Activated CD8-positive, alpha-beta memory T cell treated with anti-CD3 and anti-CD28 coated beads, Interleukin-2, amount 50 U/mL, for 24 hours (primary cell): ENCODE measurements at regions not wholly inside any gene's neighbourhood (a gene's known extent, or its start where the extent isn't known, plus 50 kb on each side); places are given as distances from the start of the nearest gene placed in this dataset.

Experiments used
- DNase-seq: peaks from one replicate; pipeline ENCODE4 v3.0.0-alpha.2; 2020; ENCODE audit errors: extremely low read depth

DNA sequence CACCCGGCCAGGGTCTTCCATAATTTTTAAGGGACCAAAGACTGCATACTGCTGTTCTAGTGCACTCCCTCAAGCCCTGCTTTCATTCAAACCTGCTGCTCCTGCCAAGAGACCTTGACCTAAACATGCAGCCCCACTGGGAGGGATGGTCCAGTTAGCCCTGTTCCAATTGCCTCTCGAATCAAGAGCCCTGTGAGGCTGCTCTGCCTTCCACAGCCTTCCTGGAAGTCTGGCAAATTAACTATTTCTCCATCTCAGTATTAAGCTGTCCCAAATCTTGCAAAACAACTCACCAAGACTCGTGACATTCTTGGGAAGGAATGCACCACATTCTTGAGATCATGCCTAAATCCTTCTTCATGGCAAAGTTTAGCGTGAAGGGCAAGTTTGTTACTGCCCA is 231.3 kb downstream of the C1orf94 start:
- DNase-seq: no peak

DNA sequence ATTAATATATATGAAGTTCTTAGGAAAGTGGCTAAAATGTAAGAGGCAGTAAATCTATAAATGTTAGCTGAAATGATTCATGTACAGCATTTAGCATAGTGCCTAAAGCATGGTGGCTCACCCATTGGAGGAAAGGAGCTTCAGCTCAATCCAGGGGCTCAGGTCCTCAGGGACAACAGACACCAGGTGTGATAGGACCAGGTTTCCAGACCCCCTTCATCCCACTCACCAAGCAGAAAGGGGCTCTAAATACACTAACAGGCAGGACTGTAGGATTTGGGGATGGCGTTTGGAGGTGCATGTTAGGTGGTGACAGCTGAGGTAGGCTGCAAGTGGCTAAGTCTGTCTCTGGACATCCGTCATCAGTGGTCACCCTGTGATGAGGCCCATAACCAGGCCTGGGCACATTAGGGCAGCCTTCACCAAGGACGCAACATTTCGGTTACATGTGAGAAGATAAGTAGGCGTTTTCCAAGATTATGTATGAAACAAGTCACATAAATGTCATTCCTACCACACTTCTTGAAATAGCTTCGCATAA is 233.1 kb downstream of the C1orf94 start:
- no peak for DNase-seq

DNA sequence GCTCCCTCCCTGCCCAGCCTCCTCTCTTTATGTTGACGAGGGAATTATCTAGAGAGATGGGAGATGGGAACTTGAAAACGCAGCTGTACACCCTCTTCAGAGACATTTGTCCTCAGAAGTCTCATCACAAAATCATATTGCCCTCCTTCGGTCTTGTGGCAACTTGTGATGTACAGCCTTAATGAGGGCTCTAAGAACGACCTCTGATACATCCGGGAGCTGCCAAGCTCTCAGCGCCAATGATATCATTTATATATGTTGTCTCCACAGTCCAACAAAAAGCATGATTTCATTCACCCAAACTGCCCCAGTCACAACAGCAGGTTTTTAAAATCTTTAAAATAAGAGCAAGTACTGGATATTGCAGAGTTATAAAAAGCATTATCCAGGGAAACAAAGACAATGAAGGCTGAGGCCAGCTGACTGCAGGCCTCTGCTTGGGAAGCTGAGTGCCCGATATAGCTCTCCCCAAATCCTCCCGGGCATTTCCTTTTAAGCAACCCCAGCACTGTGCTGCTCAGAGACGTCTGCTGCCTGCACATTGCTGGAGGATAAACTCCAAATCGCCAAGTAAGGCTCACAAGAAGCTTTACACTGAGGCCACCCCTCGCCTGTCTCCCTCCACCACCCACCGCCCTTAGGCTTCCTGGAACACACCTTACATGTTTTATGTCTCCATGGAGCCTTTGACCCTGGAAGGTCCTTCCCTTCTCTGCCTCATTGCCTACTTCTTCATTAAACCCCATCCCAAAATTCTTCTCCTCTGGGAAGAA is 236.1 kb downstream of the C1orf94 start:
- no peak for DNase-seq

DNA sequence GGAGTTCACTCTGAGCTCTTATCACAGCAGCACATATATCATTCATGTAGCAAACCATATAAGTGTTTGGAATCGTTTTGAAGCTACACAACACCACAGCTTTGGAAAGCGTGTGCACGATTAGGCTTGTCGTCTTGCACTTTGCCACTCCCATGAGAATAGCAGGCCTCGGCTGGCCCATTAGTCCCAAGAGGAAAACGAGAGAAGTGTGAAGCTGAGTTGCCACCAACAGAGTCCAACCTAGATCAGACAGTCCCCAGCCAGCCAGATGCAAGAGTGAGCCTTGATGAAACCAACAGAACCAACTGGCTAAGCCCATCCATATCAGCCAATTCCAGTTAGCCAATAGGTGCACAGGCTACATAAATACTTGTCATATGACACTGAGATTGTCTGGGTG is 238.4 kb downstream of the C1orf94 start:
- no peak for DNase-seq

DNA sequence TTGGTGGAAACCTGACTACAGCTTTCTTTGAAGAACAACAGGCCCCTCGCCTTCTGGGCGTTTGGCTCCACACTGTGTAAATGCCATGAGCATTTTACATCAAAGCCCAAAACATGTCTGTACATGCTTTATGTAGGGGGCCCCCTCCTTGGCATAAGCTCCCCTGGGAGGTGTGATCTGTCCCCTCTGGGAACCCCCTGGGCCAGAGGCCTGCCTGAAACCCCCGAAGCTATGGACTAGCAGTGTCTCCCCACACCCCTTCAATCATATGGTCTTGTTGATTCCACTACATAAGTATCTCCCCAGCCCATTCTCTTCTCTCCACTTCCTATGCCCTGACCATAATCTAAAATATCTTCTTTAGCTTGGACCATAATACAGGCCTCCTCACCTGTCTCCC is 241.5 kb downstream of the C1orf94 start:
- no peak for DNase-seq

DNA sequence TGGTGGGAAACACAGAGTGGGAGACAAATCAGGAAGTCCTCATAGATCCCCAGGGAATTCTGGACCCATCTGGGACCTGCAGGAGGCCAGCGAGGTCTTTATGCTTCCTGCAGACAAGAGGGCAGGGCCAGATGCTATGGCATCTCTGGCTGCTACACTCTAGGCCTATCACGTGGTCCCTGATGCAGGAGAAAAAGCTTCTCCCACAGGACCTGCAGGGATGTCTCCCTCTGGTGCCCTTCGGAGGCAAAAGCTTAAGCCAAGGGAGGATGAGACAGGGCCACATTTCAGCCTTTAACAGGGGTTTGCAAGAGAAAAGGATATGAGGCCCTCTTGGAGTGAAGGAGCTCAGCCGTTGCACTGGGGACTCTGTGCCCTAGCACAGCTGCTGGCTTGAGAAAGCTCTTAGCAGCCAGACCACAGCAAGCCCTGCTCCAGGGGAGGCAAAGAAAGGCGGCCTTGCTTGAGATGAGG is 243.0 kb downstream of the C1orf94 start:
- no peak for DNase-seq

DNA sequence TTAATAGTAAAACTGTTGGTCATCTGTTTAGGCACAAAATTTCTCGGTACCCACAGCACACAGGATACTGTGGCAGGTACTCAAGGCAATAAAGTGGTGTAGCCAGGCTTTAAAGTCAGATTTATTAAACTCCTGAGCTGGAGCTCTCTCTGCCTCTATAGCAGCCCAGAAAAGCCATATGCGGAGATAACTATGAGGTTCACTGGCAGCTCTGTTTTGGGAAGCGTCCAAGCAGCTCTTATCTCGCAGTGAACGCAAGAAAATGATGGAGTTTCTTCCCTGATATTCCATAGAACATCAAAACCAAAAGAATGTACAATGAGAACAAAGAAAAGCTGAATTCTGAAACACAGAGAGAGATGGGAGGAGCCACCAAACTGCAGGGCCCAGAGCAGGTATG is 248.3 kb downstream of the C1orf94 start:
- no peak for DNase-seq

DNA sequence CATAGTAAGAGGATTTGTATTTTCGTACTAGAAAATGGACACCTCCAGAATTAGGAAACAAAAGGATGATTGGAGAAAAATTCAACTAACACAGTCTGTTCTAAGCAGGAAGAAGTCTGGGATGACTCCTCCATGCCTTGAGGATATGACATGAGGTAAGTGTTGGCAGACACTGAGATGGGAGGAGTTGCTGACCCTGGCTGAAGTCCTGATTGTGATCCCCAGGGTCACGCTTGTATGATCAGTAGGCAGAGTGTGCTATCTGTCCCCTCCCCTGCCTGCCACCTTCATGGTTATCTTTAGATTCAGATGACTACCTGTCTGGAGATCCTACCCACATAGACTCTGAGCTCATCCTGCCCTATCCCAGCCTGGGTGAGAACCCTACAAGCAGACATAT is 249.1 kb downstream of the C1orf94 start:
- no peak for DNase-seq

DNA sequence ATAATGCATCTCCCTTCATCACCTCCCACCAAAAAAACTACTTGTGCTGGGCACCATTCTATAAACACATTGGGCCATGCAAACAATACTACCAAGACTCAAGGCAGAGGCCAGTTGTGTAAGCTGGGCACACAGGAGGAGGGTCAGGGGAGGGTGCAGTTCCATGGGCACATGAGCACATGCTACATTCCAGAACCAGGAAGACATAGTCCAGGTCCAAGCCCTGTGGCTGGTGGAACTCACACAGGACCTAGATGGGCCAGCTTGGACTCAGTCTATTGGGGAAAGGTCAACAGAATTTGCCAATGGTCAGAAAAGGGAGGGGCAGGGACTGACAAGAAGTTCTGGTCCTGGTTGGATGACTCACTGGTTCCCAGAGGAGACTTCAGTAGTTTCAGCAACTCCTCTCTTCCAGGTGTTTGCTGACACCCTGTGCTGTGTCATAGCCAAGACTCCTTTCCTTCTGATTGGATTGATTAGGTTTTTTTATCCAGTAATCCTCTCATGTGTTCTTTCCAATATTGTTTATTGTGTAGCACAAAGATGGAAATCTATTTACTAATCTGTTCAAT is 249.7 kb downstream of the C1orf94 start:
- DNase-seq: no peak

DNA sequence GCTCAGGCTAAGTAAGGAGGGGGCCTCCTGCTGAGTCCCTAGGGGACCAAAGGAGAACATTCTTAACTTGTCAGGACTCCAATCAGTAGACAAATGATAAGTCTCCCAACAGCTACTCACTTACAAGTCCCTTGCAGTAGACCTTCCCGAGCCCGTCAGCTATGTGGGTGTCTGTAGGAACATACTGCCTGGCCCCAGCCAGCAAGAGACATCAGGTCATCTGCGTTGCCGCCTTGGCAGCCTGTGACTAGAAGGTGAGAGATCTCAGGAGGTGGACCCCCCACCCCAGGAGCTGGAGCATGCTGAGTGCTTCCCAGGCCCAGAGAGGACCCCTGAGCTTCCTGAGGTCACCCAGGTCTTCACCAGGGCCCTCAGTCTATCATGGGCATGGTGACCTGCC is 250.5 kb downstream of the C1orf94 start:
- no peak for DNase-seq

DNA sequence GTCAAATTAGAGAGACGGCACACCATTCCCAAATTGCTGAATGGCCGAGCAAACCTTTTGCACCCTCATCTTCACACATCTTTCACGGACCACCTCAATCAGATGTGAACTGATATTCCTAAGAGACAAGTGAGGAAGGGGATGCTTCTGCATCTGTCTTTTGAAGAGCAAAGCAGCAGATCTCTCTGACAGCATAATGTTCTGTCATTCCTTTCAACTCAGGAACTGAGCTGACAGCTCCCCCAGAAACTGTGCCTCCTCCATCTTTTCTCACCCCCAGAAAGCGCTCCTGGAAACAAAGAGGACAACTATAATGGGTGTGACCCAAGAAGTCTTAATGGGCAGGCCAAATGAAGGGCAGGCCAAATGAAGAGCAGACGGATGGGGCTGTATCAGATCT is 256.4 kb downstream of the C1orf94 start:
- no peak for DNase-seq

DNA sequence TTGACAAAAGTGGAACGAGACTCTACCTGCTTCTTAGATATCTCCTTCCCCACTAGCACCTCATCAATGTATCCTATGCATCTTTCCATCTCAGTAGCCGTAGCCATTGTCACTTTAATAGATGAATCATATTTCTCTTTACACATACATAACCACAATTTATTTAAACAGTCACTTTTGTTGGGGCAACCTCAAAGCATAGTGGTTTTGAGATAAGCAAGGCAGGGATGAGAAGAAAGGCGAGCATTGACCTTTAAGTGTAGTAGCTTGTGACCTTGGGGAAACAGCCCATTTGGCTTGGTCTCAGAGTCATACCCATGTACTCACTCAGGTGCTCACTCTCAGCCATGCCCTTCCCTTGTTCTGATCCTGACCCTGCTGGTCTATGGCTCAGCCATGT is 260.1 kb downstream of the C1orf94 start:
- no peak for DNase-seq

DNA sequence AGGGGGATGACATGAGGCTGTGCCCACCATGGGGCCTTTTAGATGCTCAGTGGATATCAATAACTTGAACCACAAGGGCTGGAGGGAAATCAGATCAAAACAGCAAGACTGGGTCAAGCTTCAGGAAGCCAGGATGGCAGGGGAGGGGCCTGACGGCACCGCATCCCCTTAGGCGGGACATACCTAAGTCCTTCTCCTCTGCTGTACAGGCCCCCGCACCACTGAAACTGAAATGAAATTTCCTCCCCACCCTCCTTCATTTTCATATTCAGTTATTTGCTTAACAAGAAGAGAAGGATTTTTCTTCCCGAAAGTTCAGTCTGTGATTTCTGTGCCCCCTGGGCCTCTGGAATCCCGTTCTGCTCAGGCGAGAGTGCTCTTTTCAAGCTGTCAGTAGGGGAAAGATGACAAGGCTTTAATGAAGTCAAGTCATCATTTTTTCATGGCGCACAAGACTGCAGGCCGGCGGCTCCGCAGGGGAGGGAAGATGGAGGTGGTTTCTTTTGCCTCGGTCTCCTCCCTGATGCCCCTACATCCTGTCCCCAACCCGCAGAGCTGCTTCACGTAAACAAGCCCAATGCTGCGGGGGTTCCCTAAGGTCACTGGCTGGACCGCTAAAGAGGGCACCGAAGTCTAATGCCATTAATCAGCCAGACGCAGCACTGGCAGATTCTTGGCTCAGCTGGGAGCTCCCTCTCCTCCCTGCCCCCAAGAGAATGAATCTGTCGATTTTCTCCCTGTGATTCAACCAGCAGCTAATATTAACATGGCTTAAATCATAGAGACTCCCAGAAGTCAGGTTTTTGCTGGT is 264.8 kb downstream of the C1orf94 start:
- DNase-seq: no peak

DNA sequence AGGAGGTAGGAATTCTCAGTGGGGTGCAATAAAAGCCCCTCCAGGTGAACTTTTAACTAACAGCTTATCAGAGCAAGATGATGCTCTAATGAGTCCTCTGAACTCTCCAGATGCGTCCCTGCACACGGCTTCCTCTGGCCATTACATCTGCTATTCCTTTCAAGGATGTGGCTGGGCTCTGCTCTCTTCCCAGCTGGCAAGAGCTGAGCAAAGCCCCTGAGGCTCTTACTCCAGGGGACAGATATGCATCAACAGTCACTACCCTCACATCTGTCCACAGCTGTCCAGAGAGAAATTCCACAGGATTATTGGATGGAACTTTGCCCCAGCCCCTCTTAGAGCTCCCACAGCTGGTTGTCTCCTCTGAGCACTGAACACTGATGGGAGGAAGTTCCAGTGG is 267.8 kb downstream of the C1orf94 start:
- DNase-seq: no peak

DNA sequence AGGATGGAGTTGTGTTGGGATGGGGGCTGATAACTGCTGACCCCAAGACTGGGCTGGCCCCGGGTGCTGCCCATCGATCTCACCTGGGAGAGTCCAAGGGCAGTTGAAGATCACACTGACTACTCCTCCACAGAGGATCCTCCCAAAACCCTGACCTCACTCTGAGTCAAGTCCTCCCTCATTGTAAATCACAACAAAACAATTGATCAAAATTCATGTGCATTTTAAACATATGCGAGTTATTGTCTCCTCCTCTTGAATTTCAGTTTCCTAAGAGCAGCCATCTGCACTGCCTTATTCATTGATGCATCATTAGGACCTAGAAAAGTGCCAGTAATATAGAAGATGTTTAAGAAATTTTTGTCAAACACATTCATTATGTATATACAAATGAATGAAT is 273.6 kb downstream of the C1orf94 start:
- no peak for DNase-seq

DNA sequence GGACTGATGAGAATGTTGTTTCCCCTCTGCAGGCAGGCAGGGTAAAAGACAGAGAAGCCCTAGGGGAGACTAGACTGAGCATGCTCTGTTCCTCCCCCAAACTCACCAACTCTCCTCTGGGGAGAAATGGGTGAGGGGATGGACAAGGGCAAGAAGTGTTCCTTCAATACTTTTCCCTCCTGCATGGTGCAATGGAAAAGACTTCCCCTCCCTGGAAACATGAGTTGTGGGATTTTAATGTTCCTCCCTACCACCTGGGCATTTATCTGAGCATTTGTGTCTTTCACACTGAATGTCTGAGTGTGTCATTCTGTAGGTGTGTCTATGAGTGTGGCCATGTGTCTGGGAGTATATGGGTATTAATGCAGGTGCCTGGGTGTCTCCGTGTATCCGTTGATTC is 275.7 kb downstream of the C1orf94 start:
- DNase-seq: no peak

DNA sequence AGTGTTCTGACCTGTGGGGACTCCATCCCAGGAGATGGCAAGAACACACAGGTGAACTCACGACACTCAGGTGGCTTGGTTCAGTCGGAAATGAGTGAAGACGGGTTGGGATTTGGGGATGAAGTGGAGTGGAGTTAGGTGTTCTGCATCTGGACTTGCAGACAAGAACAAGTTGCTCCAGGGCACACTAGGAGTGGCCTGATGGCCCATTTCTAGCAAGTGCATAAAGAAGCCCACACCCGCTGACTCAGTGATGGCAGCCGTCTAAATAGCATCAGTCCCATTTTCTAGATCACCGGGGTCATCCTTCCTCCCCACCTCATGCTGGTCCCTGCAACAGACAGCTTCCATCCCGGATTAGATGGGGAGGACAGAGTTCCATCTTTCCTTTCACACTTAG is 278.4 kb downstream of the C1orf94 start:
- DNase-seq: no peak

DNA sequence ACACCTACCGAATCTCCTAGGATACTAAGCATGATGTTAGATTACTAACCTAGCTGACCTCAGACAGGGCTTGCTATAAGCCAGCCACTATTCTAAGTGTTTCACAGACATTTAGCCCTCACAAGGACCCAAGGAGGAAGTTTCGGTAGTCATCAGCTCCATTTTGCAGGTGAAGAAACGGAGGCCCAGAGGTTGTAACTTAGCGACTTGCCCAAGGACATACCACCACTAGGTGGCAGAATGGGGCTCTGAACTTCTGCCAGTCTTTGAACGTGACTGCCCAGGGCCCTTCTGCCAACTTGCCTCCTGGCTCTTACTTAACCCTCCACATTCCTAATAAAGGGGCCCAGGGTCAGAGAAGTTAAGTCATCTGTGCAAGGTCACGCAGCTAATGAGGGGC is 283.5 kb downstream of the C1orf94 start:
- DNase-seq: no peak

DNA sequence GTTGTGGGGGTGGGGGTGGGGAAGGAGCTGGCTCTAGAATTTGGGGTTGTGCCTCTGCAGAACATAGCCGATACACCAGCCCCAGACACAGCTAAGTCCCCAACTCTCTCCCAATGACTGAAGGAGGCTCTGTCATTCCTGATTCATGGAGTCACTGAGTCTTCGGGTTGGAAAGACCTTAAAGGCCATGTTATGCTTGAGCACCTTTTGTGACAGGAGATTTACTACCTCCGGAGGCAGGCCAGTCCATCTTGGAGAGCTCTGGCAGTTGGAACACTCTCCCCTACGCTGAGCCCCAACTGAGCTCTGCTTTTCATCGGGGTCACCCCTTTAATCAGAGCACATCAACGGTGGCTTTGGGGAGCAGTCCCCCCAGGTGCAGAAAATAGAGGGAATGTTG is 284.4 kb upstream of the GJB5 start:
- no peak for DNase-seq

DNA sequence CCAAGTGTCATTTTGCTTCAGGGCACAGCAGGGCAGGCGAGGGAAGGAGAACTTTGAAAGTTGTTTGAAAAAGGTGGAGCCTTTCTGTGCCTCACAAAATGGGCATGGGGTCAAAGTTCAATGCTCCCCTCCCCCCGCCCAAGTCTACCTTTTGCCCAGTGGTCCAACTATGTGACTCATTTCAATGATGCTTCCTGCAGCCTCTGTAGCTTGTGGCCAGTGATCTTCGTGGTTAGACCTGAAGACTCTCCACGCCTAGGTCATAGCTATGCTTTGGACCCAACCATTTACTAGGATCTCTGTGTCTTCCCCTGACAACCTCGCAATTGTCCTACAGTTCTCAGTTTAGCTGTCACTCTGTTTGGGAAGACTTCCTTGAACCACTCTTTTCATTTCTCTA is 280.3 kb upstream of the GJB5 start:
- DNase-seq: no peak

DNA sequence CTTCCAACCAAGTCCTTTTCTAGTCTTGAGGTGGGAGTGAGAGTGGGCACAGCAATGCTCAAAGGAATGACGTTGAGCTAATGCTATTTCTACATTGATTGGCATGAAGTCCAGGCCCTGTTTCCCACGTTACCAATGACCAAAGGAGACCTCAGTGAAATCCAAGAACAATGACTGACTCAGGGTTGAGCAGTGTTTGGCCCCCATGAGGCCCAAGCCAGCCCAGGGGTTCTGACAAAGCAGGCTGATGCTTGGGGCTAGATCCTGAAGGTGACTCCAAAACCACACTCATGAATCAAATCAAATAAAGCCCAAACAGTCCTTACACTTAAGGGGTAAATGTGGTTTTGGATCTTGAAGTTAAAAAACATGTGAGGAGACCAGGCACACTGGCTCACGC is 278.5 kb upstream of the GJB5 start:
- no peak for DNase-seq

DNA sequence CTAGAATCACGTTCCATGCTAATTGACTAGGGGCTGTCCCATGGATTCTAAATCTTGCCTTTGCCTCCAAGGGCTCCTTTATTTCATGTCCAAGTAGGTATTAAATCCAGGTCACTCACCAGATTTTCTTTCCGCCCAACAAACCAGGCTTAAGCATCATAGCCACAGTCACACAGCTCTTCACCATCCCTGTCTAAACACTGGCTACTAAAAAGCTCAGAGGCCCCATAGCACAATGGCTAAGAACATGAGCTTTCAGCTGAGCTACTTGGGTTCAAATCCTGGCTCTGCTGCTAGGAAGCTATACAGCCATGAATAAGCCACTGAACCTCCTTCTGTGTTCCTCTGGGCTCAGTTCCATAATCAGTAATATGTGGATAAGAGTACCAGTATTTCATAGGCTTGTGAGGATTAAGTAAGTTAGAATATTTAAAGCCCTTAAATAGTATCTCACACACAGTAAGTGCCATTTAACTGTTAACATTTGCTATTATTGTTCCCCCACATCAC is 277.2 kb upstream of the GJB5 start:
- DNase-seq: no peak
